NCI-H187 (cell line): ENCODE measurements at regions not wholly inside any gene's neighbourhood (a gene's known extent, or its start where the extent isn't known, plus 50 kb on each side); places are given as distances from the start of the nearest gene placed in this dataset.
"Not testable (repeated sequence)": the region's sequence is repeated elsewhere in the genome, so short reads cannot be mapped to it uniquely, and the experiment has no call there.

ENCODE experiments used
- DNase-seq, 2 experiments: peaks; one replicate each; lab custom pipeline; 2025; lab: John Stamatoyannopoulos, UW

DNA sequence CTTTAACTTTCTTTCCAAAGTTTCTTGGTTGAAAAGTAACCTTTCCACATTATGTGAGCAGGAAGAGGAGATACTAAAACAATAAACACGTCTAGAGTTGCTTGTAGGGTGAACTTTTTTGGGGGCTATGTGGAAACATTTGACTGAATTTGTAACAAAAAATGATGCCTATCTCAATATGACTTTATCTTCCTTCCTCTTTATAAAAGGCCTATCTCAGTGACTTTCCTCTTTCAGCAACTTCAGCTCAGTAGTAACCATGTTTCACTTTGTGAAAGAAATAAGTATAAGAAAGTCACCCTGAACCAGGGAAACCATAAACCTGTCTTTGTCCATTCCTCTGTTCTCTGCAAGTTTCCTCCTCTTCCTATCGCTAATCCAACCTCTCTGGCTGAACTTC, 124.7 kb upstream of the TMEM164 start:
- no peak for DNase-seq

GRCh38 chrX:109879991-109880390, 122.9 kb upstream of the TMEM164 start:
- DNase-seq: no peak

- DNase-seq: no peak
Observed at GRCh38 chrX:109880629-109881028, 122.3 kb upstream of the TMEM164 start.

GRCh38 chrX:109886122-109886761, 116.7 kb upstream of the TMEM164 start:
- DNase-seq: no peak

GRCh38 chrX:109889289-109890006, 113.5 kb upstream of the TMEM164 start:
- no peak for DNase-seq

DNA sequence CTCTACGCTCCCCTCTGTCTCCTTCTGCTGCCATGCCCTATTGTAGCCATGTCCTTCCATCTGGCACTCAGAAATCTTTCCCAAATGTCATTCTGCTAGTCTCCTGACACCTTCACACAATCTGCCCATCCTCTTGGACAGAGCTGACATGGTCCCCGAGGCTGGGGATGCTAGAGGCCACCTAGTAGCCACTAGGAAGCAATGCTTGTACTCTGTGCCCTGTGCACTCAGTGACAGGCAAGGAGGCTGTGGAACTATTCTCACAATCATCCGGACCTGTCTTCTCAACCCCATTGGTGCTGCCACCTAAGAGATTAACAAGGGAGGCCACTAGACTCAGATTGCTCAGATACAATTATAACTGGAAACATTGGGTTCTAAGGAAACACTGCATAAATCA, 112.6 kb upstream of the TMEM164 start:
- no peak for DNase-seq

- DNase-seq: peak; percentile 3 to 15
Observed at GRCh38 chrX:109890910-109891502, 111.9 kb upstream of the TMEM164 start.

DNA sequence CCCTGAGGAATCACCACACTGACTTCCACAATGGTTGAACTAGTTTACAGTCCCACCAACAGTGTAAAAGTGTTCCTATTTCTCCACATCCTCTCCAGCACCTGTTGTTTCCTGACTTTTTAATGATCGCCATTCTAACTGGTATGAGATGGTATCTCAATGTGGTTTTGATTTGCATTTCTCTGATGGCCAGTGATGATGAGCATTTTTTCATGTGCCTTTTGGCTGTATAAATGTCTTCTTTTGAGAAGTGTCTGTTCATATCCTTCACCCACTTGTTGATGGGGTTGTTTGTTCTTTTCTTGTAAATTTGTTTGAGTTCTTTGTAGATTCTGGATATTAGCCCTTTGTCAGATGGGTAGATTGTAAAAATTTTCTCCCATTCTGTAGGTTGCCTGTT, 106.9 kb upstream of the TMEM164 start:
- DNase-seq: not testable (repeated sequence)

DNA sequence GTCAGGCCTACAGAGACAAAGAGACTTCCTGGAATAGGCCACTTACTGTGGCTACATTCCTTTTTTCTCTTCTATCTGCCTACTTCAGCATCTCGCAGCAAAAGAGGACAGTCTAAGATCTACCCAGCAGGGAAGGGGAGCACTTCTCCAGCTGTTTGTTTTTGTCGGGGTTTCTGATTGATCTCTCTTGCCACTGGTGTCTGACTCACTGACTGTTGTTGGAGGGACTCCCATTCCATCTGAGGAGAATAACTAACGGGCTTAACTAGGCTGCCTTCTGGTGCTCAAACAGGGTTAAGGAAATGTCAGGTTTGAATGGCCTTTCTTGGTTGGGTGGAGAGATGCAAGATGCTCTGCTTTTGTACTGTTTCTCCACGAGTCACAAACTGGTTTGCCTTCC, 100.2 kb upstream of the TMEM164 start:
- DNase-seq: no peak

GRCh38 chrX:109911046-109911445, 91.9 kb upstream of the TMEM164 start:
- no peak for DNase-seq

- DNase-seq: not testable (repeated sequence)
Observed at GRCh38 chrX:109912993-109913392, 89.9 kb upstream of the TMEM164 start.

- no peak for DNase-seq
Observed at GRCh38 chrX:109914114-109914849, 88.6 kb upstream of the TMEM164 start.

GRCh38 chrX:109918753-109919152, 84.2 kb upstream of the TMEM164 start:
- DNase-seq: no peak

GRCh38 chrX:109920325-109920724, 82.6 kb upstream of the TMEM164 start:
- no peak for DNase-seq

DNA sequence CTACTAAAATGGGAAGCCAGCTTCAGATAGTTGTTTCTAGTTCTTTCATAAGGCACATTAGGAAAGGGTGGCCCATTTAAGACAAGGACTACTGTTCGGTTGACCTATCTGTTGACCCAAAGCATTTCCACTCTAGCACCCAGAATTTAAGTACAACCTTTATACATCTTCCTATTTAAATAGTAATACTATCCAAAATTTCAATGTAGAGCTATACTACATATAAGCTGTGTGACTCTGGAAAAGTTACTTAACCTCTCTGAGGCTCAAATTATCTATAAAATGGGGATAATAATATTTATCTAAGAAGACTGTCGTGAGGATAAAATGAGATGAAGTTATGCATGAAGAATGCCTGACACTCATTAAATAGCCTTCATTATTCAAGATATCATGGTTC, 82.0 kb upstream of the TMEM164 start:
- no peak for DNase-seq

DNA sequence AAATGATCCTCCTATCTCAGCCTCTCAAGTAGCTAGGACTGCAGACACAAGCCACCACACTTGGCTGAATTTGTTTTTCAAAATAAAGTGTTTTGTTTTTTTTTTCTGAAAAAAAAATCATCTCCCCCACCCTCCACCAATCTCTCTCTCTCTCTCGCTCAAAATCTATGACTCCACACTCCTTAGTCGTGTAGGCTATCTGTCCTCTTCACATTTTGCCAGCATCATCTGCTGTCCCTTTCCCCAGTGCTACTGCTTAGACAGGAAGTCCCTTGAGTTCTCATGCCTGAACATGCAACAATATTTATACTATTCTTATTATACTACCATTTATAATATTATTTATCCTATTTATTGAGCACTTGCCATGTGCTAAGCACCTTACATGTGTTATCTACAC, 80.7 kb upstream of the TMEM164 start:
- no peak for DNase-seq

GRCh38 chrX:109925003-109925402, 77.9 kb upstream of the TMEM164 start:
- not testable (repeated sequence) for DNase-seq

DNA sequence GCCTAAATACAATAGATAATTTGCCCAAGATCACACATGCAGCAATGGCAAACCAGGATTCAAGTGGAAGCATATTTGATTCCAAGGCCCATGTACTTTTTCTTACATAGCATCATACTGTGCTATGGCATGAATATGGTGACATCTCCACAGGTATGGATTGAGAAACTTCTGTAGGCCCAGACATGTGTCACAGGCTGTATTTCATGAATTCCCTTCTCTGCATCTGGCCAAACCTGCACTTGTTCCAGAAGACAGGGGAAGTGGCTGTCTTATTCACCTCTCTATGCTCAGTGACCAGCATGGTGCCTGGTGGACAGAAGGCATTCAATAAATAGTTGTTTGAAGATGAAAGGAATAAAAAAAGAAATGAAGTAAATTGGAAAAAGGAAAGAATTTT, 77.3 kb upstream of the TMEM164 start:
- DNase-seq: no peak

DNA sequence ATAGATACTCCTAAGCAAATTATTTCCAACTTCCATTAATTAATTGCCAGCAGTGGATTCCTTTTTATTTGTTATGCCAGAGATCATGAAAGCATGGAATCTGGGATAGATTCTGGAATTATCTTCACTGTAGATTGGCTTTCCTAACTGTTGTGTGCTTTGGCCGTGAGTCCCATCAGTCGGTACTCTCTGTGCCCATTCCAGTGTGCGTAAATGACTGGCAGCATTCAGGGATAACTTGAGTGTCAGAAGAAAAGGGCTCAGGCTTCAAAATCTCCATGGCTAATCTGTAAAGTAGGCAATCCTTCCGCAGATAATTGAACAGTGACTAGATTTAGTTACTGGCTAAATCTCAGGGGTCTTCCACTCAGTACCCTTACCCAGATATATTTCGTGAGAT, 76.8 kb upstream of the TMEM164 start:
- DNase-seq: no peak

- no peak for DNase-seq
Observed at GRCh38 chrX:109926743-109927662, 75.9 kb upstream of the TMEM164 start.

DNA sequence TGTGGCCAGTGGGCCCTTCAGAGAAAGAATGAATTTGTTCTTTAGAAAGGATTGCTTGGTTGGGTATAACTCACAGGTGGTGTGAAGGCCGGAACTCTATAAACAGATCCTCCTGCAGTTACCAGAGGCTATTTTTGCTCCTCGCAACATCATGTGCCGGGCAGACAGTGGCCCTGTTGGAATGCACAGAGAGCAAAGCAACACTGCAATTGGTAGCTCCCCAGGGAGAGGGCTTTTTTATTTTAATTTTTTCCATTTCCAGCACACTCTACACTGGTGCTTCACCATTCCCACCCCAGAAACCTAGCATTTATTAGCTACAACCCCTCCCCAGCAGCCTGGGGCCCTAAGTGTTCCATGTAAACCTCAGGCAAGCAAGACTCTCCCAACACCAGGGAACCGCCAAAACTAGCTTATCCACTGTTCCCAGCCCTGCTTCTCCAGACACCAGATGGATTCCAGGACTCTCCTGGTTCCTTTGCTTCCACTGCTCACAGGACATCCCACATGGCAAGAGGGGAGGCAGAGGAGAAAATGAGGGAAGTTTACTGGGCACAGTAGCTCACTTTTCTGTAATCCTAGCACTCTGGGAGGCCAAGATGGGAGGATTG, 75.1 kb upstream of the TMEM164 start:
- no peak for DNase-seq
